ENCODE measurements at regions not wholly inside any gene's neighbourhood (a gene's known extent, or its start where the extent isn't known, plus 50 kb on each side); places are given as distances from the start of the nearest gene placed in this dataset.

DNA sequence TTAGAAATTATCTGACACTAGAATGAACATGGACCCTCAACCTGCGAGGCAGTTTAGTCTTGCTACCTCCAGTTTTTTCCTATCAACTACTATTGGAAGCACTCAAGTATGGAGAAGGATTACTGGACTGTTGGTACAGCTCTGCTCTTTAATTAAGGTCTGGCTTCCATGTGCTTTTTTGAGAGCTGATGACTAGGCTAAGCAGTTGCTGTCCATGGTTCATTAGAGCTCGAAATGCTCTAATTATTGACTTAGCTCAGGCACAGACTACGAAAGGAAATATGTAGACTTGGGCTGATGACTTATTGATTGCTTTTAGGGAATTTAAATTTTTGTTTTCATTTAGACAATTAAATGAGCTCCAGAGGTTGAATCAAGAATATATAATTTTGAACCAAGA lies 1281.6 kb downstream of the HACE1 start:
- TF ChIP-seq CEBPB (IDR thresholded peaks at IDR 0.05; ENCODE audit: borderline replicate concordance, low read depth, low read length) (no peak), ERF (CRISPR knock-in tag; IDR thresholded peaks at IDR 0.05) (no peak), BRD4 (CRISPR knock-in tag; IDR thresholded peaks at IDR 0.05) (no peak), PRPF4 (IDR thresholded peaks at IDR 0.05; ENCODE audit: low read depth, low read length, poor library complexity, severe bottlenecking) (no peak)
- TF ChIP-seq, protein P1, sequence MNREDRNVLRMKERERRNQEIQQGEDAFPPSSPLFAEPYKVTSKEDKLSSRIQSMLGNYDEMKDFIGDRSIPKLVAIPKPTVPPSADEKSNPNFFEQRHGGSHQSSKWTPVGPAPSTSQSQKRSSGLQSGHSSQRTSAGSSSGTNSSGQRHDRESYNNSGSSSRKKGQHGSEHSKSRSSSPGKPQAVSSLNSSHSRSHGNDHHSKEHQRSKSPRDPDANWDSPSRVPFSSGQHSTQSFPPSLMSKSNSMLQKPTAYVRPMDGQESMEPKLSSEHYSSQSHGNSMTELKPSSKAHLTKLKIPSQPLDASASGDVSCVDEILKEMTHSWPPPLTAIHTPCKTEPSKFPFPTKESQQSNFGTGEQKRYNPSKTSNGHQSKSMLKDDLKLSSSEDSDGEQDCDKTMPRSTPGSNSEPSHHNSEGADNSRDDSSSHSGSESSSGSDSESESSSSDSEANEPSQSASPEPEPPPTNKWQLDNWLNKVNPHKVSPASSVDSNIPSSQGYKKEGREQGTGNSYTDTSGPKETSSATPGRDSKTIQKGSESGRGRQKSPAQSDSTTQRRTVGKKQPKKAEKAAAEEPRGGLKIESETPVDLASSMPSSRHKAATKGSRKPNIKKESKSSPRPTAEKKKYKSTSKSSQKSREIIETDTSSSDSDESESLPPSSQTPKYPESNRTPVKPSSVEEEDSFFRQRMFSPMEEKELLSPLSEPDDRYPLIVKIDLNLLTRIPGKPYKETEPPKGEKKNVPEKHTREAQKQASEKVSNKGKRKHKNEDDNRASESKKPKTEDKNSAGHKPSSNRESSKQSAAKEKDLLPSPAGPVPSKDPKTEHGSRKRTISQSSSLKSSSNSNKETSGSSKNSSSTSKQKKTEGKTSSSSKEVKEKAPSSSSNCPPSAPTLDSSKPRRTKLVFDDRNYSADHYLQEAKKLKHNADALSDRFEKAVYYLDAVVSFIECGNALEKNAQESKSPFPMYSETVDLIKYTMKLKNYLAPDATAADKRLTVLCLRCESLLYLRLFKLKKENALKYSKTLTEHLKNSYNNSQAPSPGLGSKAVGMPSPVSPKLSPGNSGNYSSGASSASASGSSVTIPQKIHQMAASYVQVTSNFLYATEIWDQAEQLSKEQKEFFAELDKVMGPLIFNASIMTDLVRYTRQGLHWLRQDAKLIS (CRISPR knock-in tag; IDR thresholded peaks at IDR 0.05), result no peak

All from HepG2 (cell line).